ENCODE measurements at regions not wholly inside any gene's neighbourhood (a gene's known extent, or its start where the extent isn't known, plus 50 kb on each side); places are given as distances from the start of the nearest gene placed in this dataset.

DNA sequence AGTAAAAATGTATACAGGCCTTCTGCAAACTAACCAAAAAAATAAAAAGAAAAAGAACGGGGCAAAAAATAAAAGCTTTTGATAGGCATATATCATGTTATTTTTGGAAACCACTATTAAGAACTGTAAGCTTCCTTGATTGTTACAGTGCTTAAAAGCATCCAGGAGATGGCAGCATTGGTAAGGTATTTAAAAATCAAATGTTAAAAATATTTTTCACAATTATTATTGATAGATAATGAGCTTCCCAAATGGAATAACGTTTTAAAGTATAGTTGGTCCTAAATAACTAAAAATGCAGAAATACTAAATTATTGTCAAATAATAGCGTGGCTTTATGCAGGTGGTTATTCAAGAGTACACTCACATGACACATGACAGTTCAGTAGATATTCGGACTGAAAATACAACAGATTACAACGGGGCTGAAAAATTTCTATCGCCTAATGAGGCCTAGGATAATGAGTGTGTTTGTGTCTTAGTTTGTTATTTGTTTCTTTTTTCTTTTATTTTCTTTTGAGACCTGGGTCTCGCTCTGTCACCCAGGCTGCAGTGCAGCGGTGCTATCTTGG lies 127.2 kb upstream of the ATF7IP start:
- ChIA-PET POLR2A (ENCODE audit: unreplicated experiment) (interaction anchor here (0.8 kb wide), 1 partner anchor 134 kb away, joined by 6 read pairs; no protein-coding TSS in a partner anchor), CTCF (interaction anchor here (0.6 to 1.1 kb wide), 9 partner anchors 25 to 387 kb away, joined by 3 to 9 read pairs (median 5); no protein-coding TSS in a partner anchor)
- TF ChIP-seq CTCF (conservative IDR thresholded peaks at IDR 0.05; ENCODE audit: low read depth, low read length): peak; percentile 65
- no peak for TF ChIP-seq EZH2 (IDR thresholded peaks at IDR 0.05; ENCODE audit: low read length, unreplicated experiment)
- Histone ChIP-seq H3K9me2 (replicated peaks; ENCODE audit: low read length) (no peaks in the 10 kb centered on the region), H3F3A (ENCODE audit: low read length, unreplicated experiment) (no peaks in the 10 kb centered on the region), H4K20me1 (ENCODE audit: low read length) (no peaks in the 10 kb centered on the region), H3K36me3 (ENCODE audit: low read depth, low read length) (no peaks in the 10 kb centered on the region), H3K4me1 (ENCODE audit: insufficient read depth, low read length) (peaks cover 18% of the 10 kb centered on the region), H3K79me2 (ENCODE audit: low read length) (no peaks in the 10 kb centered on the region), H3K27ac (ENCODE audit: low read length) (no peak overlapping the region), H3K4me3 (ENCODE audit: low read length) (no peak overlapping the region), H3K4me2 (ENCODE audit: low read length) (no peak overlapping the region), H3K9me3 (ENCODE audit: low read length) (no peaks in the 10 kb centered on the region), H3K27me3 (ENCODE audit: low read length) (no peaks in the 10 kb centered on the region), H3K9ac (ENCODE audit: low read length) (no peak overlapping the region), H2AFZ (ENCODE audit: low read length) (no peak overlapping the region)
- DNase-seq (peak; percentile 56), ATAC-seq (no peak)
- no TSS peak for BruUV-seq (replicated peaks)
- intact Hi-C loops (cut with micrococcal nuclease): loop anchor here (1.0 to 5.0 kb wide), 6 partner anchors 18 to 426 kb away; partner anchors contain the start of gene ATF7IP

GRCh38 chr12:14239350-14239934 lies 126.0 kb upstream of the ATF7IP start:
- Histone ChIP-seq H3K4me1 (ENCODE audit: insufficient read depth, low read length) (peaks cover 18% of the 10 kb centered on the region), H3K9me3 (ENCODE audit: low read length) (no peaks in the 10 kb centered on the region), H3K9ac (ENCODE audit: low read length) (peak overlapping the region; percentile 42; the same call in 1 of the 2 replicates), H2AFZ (ENCODE audit: low read length) (peak overlapping the region; percentile 60), H3K79me2 (ENCODE audit: low read length) (no peaks in the 10 kb centered on the region), H4K20me1 (ENCODE audit: low read length) (no peaks in the 10 kb centered on the region), H3K27ac (ENCODE audit: low read length) (peak overlapping the region; percentile 69), H3K27me3 (ENCODE audit: low read length) (no peaks in the 10 kb centered on the region), H3K4me3 (ENCODE audit: low read length) (peak overlapping the region; percentile 51), H3K9me2 (replicated peaks; ENCODE audit: low read length) (no peaks in the 10 kb centered on the region), H3F3A (ENCODE audit: low read length, unreplicated experiment) (no peaks in the 10 kb centered on the region), H3K36me3 (ENCODE audit: low read depth, low read length) (no peaks in the 10 kb centered on the region), H3K4me2 (ENCODE audit: low read length) (peak overlapping the region; percentile 64)
- DNase-seq (peak; percentile 63), ATAC-seq (peak; percentile 79)
- intact Hi-C loops (cut with micrococcal nuclease): loop anchor here (1.0 to 5.0 kb wide), 4 partner anchors 17 to 425 kb away; no protein-coding TSS in a partner anchor
- TF ChIP-seq EZH2phosphoT487 (IDR thresholded peaks at IDR 0.05; ENCODE audit: borderline replicate concordance, low read length) (no peak), EZH2 (IDR thresholded peaks at IDR 0.05; ENCODE audit: low read length, unreplicated experiment) (no peak), CTCF (conservative IDR thresholded peaks at IDR 0.05; ENCODE audit: low read depth, low read length) (0 out of 2 replicates have a peak, but pooled peaks have one; percentile 19)
- CTCF ChIA-PET: interaction anchor here (0.7 to 1.7 kb wide), 2 partner anchors 178 to 215 kb away, joined by 4 read pairs; no protein-coding TSS in a partner anchor
- POLR2A ChIA-PET (ENCODE audit: unreplicated experiment): interaction anchor here (0.5 kb wide), 1 partner anchor 159 kb away, joined by 3 read pairs; no protein-coding TSS in a partner anchor
- no TSS peak for BruUV-seq (replicated peaks)
